ENCODE measurements at regions not wholly inside any gene's neighbourhood (a gene's known extent, or its start where the extent isn't known, plus 50 kb on each side); places are given as distances from the start of the nearest gene placed in this dataset.

GRCh38 chr11:109267293-109268095, 154.5 kb upstream of the C11orf87 start:
- ChIA-PET CTCF (no interaction called here), POLR2A (no interaction called here)
- no peak for TF ChIP-seq NRF1 (IDR thresholded peaks at IDR 0.05; ENCODE audit: low read depth, low read length)
- TF ChIP-seq, protein P1, sequence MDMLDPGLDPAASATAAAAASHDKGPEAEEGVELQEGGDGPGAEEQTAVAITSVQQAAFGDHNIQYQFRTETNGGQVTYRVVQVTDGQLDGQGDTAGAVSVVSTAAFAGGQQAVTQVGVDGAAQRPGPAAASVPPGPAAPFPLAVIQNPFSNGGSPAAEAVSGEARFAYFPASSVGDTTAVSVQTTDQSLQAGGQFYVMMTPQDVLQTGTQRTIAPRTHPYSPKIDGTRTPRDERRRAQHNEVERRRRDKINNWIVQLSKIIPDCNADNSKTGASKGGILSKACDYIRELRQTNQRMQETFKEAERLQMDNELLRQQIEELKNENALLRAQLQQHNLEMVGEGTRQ (IDR thresholded peaks at IDR 0.05; ENCODE audit: borderline replicate concordance, low read depth, low read length) = no peak
- H3K79me2 ChIP-seq (ENCODE audit: insufficient read depth) = no peaks in the 10 kb centered on the region
- no peak overlapping the region for H3K4me2 ChIP-seq
- no peak for DNase-seq
- 0 out of 2 replicates have a peak, but pooled peaks cover 9% of the 10 kb centered on the region for H3K9me3 ChIP-seq
- no peaks in the 10 kb centered on the region for H4K20me1 ChIP-seq (ENCODE audit: insufficient read depth)
- no peaks in the 10 kb centered on the region for H3K36me3 ChIP-seq (replicated peaks in 1 of 2; ENCODE audit: control insufficient read depth in 1 of 2, insufficient read depth in 2 of 2, low read length in 1 of 2)
- no peaks in the 10 kb centered on the region for H3K4me1 ChIP-seq (ENCODE audit: control insufficient read depth in 1 of 2, insufficient read depth in 2 of 2, low read depth in 1 of 2, low read length in 1 of 2)
- H3K27me3 ChIP-seq (ENCODE audit: insufficient read depth) = no peaks in the 10 kb centered on the region
- H3K9me2 ChIP-seq = no peaks in the 10 kb centered on the region
- 41% methylated on average over 2 of the region's 2 CpGs for WGBS (ENCODE audit: low lambda C conversion rate)
- H2AFZ ChIP-seq (ENCODE audit: low read depth) = no peak overlapping the region
- H3K9ac ChIP-seq = no peak overlapping the region
- no peaks in the 10 kb centered on the region for H3F3A ChIP-seq (replicated peaks; ENCODE audit: insufficient read depth)
- H3K27ac ChIP-seq (ENCODE audit: low read depth in 2 of 2, low read length in 1 of 2) = no peak overlapping the region
- no peak overlapping the region for H3K4me3 ChIP-seq (ENCODE audit: low read depth in 2 of 2, low read length in 1 of 2)

DNA sequence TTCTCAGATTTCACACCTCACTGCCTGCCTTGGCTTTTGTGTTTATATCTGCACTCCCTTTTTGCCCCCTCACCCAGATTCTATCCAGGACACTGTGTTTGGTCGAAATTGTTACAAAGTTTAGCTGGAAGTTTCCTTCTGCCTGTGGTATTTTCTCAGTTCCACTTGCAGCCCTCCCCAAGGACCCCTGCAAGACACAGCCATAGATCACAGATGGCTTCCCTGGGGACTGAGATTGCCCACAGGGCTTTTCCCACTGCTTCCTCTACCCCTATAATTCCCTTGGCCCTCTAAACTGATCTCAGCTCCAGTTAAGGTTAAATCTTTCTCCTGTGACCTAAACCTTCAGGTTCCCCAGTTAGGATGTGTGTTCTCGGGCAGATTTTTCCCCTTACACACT, 146.1 kb upstream of the C11orf87 start:
- H3K9ac ChIP-seq = no peak overlapping the region

More for the DNA sequence above, 146.1 kb upstream of the C11orf87 start:
- Histone ChIP-seq H4K20me1 (ENCODE audit: insufficient read depth) (no peaks in the 10 kb centered on the region), H3K36me3 (replicated peaks in 1 of 2; ENCODE audit: control insufficient read depth in 1 of 2, insufficient read depth in 2 of 2, low read length in 1 of 2) (no peaks in the 10 kb centered on the region), H3K4me3 (ENCODE audit: low read depth in 2 of 2, low read length in 1 of 2) (no peak overlapping the region), H2AFZ (ENCODE audit: low read depth) (no peak overlapping the region), H3K4me2 (no peak overlapping the region), H3K79me2 (ENCODE audit: insufficient read depth) (no peaks in the 10 kb centered on the region), H3K27ac (ENCODE audit: low read depth in 2 of 2, low read length in 1 of 2) (no peak overlapping the region), H3K4me1 (ENCODE audit: control insufficient read depth in 1 of 2, insufficient read depth in 2 of 2, low read depth in 1 of 2, low read length in 1 of 2) (no peaks in the 10 kb centered on the region), H3K9me3 (no peaks in the 10 kb centered on the region), H3K27me3 (ENCODE audit: insufficient read depth) (no peaks in the 10 kb centered on the region), H3F3A (replicated peaks; ENCODE audit: insufficient read depth) (no peaks in the 10 kb centered on the region), H3K9me2 (no peaks in the 10 kb centered on the region)
- POLR2A ChIA-PET = interaction anchor here (0.6 kb wide), 1 partner anchor 18 kb away, joined by 3 read pairs; no protein-coding TSS in a partner anchor
- CTCF ChIA-PET = no interaction called here
- DNase-seq = no peak
- 48% methylated on average over 2 of the region's 2 CpGs for WGBS (ENCODE audit: low lambda C conversion rate)
- TF ChIP-seq ZBTB33 (IDR thresholded peaks at IDR 0.05; ENCODE audit: borderline replicate concordance, low read depth) (no peak), CHD2 (IDR thresholded peaks at IDR 0.05; ENCODE audit: low read length, partially characterized antibody) (no peak), FOSL2 (IDR thresholded peaks at IDR 0.05; ENCODE audit: borderline replicate concordance, low read depth) (no peak), FOXM1 (IDR thresholded peaks at IDR 0.05; ENCODE audit: low read depth) (no peak), TCF12 (IDR thresholded peaks at IDR 0.05) (no peak), ELF1 (IDR thresholded peaks at IDR 0.05) (no peak)
- TF ChIP-seq, protein P2, sequence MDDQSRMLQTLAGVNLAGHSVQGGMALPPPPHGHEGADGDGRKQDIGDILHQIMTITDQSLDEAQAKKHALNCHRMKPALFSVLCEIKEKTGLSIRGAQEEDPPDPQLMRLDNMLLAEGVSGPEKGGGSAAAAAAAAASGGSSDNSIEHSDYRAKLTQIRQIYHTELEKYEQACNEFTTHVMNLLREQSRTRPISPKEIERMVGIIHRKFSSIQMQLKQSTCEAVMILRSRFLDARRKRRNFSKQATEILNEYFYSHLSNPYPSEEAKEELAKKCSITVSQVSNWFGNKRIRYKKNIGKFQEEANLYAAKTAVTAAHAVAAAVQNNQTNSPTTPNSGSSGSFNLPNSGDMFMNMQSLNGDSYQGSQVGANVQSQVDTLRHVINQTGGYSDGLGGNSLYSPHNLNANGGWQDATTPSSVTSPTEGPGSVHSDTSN (IDR thresholded peaks at IDR 0.05) = no peak

All from SK-N-SH (cell line).